ENCODE measurements at regions not wholly inside any gene's neighbourhood (a gene's known extent, or its start where the extent isn't known, plus 50 kb on each side); places are given as distances from the start of the nearest gene placed in this dataset.
"Not testable (repeated sequence)": the region's sequence is repeated elsewhere in the genome, so short reads cannot be mapped to it uniquely, and the experiment has no call there.

DNA sequence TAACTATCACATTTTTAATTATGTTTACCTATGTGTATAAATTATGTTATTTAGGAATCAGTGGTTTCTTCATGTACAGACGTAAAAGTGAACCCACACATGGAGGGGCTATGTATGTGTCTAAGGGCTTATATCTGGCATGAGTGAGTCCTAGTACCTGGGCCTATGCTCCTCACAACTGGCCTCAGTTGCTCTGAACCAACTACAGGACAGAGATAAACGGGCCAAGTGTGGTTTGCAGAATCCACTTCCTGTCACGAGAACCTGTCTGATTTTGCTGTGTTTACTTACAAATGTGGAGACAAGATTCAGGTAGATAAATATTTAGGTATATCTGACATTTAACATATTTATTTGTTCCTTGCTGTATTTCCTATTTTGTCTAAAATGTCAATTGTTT, 562.5 kb downstream of the TMEM121 start:
- H3K9ac ChIP-seq (replicated peaks; ENCODE audit: extremely low read depth, insufficient read depth, low read length); FAIRE-seq; POLR2A ChIA-PET; H2AFZ ChIP-seq (ENCODE audit: low read depth, low read length); H3K4me2 ChIP-seq (ENCODE audit: insufficient read depth, low read length); H3K79me2 ChIP-seq (ENCODE audit: control insufficient read depth, insufficient read depth, low read length); H3K27ac ChIP-seq (ENCODE audit: insufficient read depth, low read depth, low read length); H3K36me3 ChIP-seq (ENCODE audit: control insufficient read depth in 2 of 2, extremely low read depth in 1 of 2, insufficient read depth in 2 of 2, low read length in 2 of 2); dilution Hi-C loops (cut with MboI; ENCODE audit: extremely low pct_ligation_motif_present, low sequenced_read_pairs); H3K4me1 ChIP-seq (ENCODE audit: control insufficient read depth, extremely low read depth, insufficient read depth, low read length); BruUV-seq (replicated peaks); DNase-seq (ENCODE audit: low read depth, low spot score); H3K27me3 ChIP-seq (ENCODE audit: control insufficient read depth in 2 of 2, insufficient read depth in 2 of 2, low read length in 2 of 2); H3K9me3 ChIP-seq (replicated peaks; ENCODE audit: control insufficient read depth, insufficient read depth, low read length); CTCF ChIA-PET; H3K4me3 ChIP-seq (replicated peaks in 1 of 3; ENCODE audit: insufficient read depth in 1 of 3, low read depth in 1 of 3, low read length in 3 of 3); H3K9me1 ChIP-seq (replicated peaks; ENCODE audit: control insufficient read depth, extremely low read depth, insufficient read depth, low read length); intact Hi-C loops (cut with micrococcal nuclease); H4K20me1 ChIP-seq (replicated peaks; ENCODE audit: control insufficient read depth, extremely low read depth, insufficient read depth, low read length): not testable (repeated sequence)

DNA sequence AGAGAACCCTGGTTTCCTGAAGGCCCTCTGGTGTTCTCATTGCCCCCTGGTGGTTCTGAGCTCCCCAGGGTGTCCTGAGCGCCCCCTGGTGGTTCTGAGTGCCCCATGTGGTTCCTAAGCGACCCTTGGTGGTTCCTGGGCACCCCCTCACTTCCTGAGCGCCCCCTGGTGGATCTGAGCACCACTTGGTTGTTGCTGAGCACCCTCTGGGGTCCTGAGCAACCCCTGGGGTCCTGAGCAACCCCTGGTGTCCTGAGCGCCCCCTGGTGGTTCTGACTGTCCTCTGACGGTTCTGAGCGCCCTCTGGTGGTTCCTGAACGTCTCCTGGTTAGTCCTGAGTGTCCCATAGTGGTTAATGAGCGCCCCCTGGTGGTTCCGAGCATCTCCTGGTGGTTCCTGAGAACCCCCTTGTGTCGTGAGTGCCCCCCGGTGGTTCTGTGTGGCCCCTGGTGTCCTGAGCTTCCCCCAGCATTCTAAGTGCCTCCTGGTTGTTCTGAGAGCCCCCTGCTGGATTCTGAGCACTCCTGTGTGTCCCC, 568.3 kb downstream of the TMEM121 start:
- no peak overlapping the region for H2AFZ ChIP-seq (ENCODE audit: low read depth, low read length)
- dilution Hi-C loops (cut with MboI; ENCODE audit: extremely low pct_ligation_motif_present, low sequenced_read_pairs) (no loop called here), intact Hi-C loops (cut with micrococcal nuclease) (no loop called here)
- H3K9me1 ChIP-seq (replicated peaks; ENCODE audit: control insufficient read depth, extremely low read depth, insufficient read depth, low read length): no peaks in the 10 kb centered on the region
- CTCF ChIA-PET: no interaction called here
- no peak overlapping the region for H3K9ac ChIP-seq (replicated peaks; ENCODE audit: extremely low read depth, insufficient read depth, low read length)
- H3K4me1 ChIP-seq (ENCODE audit: control insufficient read depth, extremely low read depth, insufficient read depth, low read length): no peaks in the 10 kb centered on the region
- TF ChIP-seq JUN (IDR thresholded peaks at IDR 0.05; ENCODE audit: borderline replicate concordance, insufficient read depth, insufficient read length, low read depth) (no peak), MYC (IDR thresholded peaks at IDR 0.05; ENCODE audit: low read depth, low read length) (no peak), EZH2 (IDR thresholded peaks at IDR 0.05; ENCODE audit: borderline replicate concordance, low read depth, low read length, severe bottlenecking) (no peak), FOS (IDR thresholded peaks at IDR 0.05; ENCODE audit: borderline replicate concordance, insufficient read depth, low read length) (no peak), POLR2A (IDR thresholded peaks at IDR 0.05; ENCODE audit: low read depth, low read length) (no peak), POLR2AphosphoS5 (IDR thresholded peaks at IDR 0.05; ENCODE audit: insufficient read depth, low read depth, low read length) (no peak), GATA2 (IDR thresholded peaks at IDR 0.05; ENCODE audit: insufficient read depth, insufficient read length, low read depth, low read length) (no peak)
- TF ChIP-seq, protein P1, sequence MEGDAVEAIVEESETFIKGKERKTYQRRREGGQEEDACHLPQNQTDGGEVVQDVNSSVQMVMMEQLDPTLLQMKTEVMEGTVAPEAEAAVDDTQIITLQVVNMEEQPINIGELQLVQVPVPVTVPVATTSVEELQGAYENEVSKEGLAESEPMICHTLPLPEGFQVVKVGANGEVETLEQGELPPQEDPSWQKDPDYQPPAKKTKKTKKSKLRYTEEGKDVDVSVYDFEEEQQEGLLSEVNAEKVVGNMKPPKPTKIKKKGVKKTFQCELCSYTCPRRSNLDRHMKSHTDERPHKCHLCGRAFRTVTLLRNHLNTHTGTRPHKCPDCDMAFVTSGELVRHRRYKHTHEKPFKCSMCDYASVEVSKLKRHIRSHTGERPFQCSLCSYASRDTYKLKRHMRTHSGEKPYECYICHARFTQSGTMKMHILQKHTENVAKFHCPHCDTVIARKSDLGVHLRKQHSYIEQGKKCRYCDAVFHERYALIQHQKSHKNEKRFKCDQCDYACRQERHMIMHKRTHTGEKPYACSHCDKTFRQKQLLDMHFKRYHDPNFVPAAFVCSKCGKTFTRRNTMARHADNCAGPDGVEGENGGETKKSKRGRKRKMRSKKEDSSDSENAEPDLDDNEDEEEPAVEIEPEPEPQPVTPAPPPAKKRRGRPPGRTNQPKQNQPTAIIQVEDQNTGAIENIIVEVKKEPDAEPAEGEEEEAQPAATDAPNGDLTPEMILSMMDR (IDR thresholded peaks at IDR 0.05; ENCODE audit: extremely low read depth in 1 of 2, insufficient read depth in 1 of 2, low read depth in 1 of 2, low read length in 2 of 2): no peak
- TF ChIP-seq, protein P2, sequence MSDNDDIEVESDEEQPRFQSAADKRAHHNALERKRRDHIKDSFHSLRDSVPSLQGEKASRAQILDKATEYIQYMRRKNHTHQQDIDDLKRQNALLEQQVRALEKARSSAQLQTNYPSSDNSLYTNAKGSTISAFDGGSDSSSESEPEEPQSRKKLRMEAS (IDR thresholded peaks at IDR 0.05; ENCODE audit: insufficient read depth, insufficient read length): no peak
- no peak overlapping the region for H3K4me2 ChIP-seq (ENCODE audit: insufficient read depth, low read length)
- POLR2A ChIA-PET: no interaction called here
- H3K79me2 ChIP-seq (ENCODE audit: control insufficient read depth, insufficient read depth, low read length): no peaks in the 10 kb centered on the region
- no peaks in the 10 kb centered on the region for H3K27me3 ChIP-seq (ENCODE audit: control insufficient read depth in 2 of 2, insufficient read depth in 2 of 2, low read length in 2 of 2)
- no TSS peak for BruUV-seq (replicated peaks)
- H3K9me3 ChIP-seq (replicated peaks; ENCODE audit: control insufficient read depth, insufficient read depth, low read length): no peaks in the 10 kb centered on the region
- no peaks in the 10 kb centered on the region for H3K36me3 ChIP-seq (ENCODE audit: control insufficient read depth in 2 of 2, extremely low read depth in 1 of 2, insufficient read depth in 2 of 2, low read length in 2 of 2)
- FAIRE-seq: no peak
- DNase-seq (ENCODE audit: low read depth, low spot score): no peak
- H3K4me3 ChIP-seq (replicated peaks in 1 of 3; ENCODE audit: insufficient read depth in 1 of 3, low read depth in 1 of 3, low read length in 3 of 3): no peak overlapping the region
- H3K27ac ChIP-seq (ENCODE audit: insufficient read depth, low read depth, low read length): no peak overlapping the region
- no peaks in the 10 kb centered on the region for H4K20me1 ChIP-seq (replicated peaks; ENCODE audit: control insufficient read depth, extremely low read depth, insufficient read depth, low read length)

All from endothelial cell of umbilical vein (primary cell).